ENCODE measurements at regions not wholly inside any gene's neighbourhood (a gene's known extent, or its start where the extent isn't known, plus 50 kb on each side); places are given as distances from the start of the nearest gene placed in this dataset.

GRCh38 chr5:3715062-3715461 is 119.4 kb downstream of the IRX1 start:
- intact Hi-C loops (cut with micrococcal nuclease) = no loop called here
- no peaks in the 10 kb centered on the region for H3K27me3 Mint-ChIP-seq
- H3K9me3 Mint-ChIP-seq = peaks cover 2% of the 10 kb centered on the region
- TF ChIP-seq, protein P1, sequence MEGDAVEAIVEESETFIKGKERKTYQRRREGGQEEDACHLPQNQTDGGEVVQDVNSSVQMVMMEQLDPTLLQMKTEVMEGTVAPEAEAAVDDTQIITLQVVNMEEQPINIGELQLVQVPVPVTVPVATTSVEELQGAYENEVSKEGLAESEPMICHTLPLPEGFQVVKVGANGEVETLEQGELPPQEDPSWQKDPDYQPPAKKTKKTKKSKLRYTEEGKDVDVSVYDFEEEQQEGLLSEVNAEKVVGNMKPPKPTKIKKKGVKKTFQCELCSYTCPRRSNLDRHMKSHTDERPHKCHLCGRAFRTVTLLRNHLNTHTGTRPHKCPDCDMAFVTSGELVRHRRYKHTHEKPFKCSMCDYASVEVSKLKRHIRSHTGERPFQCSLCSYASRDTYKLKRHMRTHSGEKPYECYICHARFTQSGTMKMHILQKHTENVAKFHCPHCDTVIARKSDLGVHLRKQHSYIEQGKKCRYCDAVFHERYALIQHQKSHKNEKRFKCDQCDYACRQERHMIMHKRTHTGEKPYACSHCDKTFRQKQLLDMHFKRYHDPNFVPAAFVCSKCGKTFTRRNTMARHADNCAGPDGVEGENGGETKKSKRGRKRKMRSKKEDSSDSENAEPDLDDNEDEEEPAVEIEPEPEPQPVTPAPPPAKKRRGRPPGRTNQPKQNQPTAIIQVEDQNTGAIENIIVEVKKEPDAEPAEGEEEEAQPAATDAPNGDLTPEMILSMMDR (IDR thresholded peaks at IDR 0.05) = no peak
- H3K4me1 Mint-ChIP-seq (ENCODE audit: low read depth) = no peaks in the 10 kb centered on the region
- no peak for DNase-seq
- no peak for ATAC-seq
- no peak overlapping the region for H3K4me3 Mint-ChIP-seq
- no peaks in the 10 kb centered on the region for H3K36me3 Mint-ChIP-seq (ENCODE audit: low read depth)
- ChIA-PET POLR2A (no interaction called here), CTCF (no interaction called here)
- H3K27ac Mint-ChIP-seq = no peak overlapping the region

GRCh38 chr5:3729631-3730030 is 134.0 kb downstream of the IRX1 start:
- ChIA-PET POLR2A (no interaction called here), CTCF (no interaction called here)
- Mint-ChIP-seq H3K4me3 (no peak overlapping the region), H3K27ac (no peak overlapping the region), H3K9me3 (no peaks in the 10 kb centered on the region), H3K36me3 (ENCODE audit: low read depth) (no peaks in the 10 kb centered on the region), H3K4me1 (ENCODE audit: low read depth) (no peaks in the 10 kb centered on the region), H3K27me3 (peaks cover 2% of the 10 kb centered on the region)
- no peak for ATAC-seq
- intact Hi-C loops (cut with micrococcal nuclease) = no loop called here
- DNase-seq = no peak
- TF ChIP-seq, protein P1 (IDR thresholded peaks at IDR 0.05) = no peak

DNA sequence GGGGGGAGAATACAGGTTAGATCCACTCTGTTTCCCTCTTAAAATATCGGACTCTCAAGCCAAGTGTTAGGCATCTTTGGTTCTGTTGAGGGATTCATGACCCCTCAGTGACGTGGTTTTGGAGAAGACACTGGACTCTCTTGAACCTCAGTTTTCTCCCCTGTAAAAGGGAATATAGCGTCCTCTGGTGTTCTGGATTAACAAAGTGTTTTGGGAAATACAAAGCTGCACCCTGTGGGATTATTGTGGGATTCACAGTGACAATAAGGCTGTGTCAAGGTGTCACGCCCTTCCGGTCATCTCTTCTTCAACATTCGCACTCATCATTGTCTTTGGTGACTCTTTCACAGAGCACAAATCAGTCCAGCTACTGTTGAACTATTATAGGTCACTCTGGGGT is 139.0 kb downstream of the IRX1 start:
- ATAC-seq = no peak
- no peak for DNase-seq
- Mint-ChIP-seq H3K4me1 (ENCODE audit: low read depth) (no peaks in the 10 kb centered on the region), H3K27me3 (no peaks in the 10 kb centered on the region), H3K9me3 (no peaks in the 10 kb centered on the region), H3K36me3 (ENCODE audit: low read depth) (no peaks in the 10 kb centered on the region), H3K27ac (no peak overlapping the region), H3K4me3 (no peak overlapping the region)
- CTCF ChIA-PET = no interaction called here
- TF ChIP-seq, protein P1 (IDR thresholded peaks at IDR 0.05) = no peak
- POLR2A ChIA-PET = no interaction called here
- intact Hi-C loops (cut with micrococcal nuclease) = no loop called here

- TF ChIP-seq, protein P1 (IDR thresholded peaks at IDR 0.05) = no peak
- CTCF ChIA-PET = no interaction called here
- H3K27ac Mint-ChIP-seq = no peak overlapping the region
- POLR2A ChIA-PET = no interaction called here
- no peak for ATAC-seq
- no peak for DNase-seq
- H3K4me3 Mint-ChIP-seq = no peak overlapping the region
- H3K27me3 Mint-ChIP-seq = no peaks in the 10 kb centered on the region
- H3K9me3 Mint-ChIP-seq = no peaks in the 10 kb centered on the region
- H3K36me3 Mint-ChIP-seq (ENCODE audit: low read depth) = no peaks in the 10 kb centered on the region
- intact Hi-C loops (cut with micrococcal nuclease) = no loop called here
- no peaks in the 10 kb centered on the region for H3K4me1 Mint-ChIP-seq (ENCODE audit: low read depth)
These were observed 140.8 kb downstream of the IRX1 start for GRCh38 chr5:3736466-3736865.

DNA sequence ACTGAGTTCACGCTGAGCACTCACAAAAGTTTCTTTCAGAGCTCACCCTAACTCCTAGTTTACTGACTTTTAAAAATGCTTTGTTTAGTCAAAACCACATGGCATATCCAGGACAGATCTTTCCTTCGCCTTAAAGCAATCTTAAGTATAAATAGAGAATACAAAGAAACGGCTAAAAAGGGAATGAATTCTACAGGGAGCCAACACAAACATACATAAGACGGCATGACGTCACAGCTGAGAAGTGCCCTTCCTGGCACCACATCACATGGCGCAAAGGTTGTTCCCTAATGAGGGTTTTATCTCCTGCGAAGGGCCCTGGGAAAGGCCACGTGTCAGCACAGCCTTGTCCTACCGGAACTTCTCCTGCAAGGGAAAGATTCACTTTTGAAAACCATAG is 141.3 kb downstream of the IRX1 start:
- H3K36me3 Mint-ChIP-seq (ENCODE audit: low read depth) = no peaks in the 10 kb centered on the region
- CTCF ChIA-PET = no interaction called here
- H3K4me1 Mint-ChIP-seq (ENCODE audit: low read depth) = no peaks in the 10 kb centered on the region
- H3K27me3 Mint-ChIP-seq = no peaks in the 10 kb centered on the region
- POLR2A ChIA-PET = no interaction called here
- ATAC-seq (no peak), DNase-seq (no peak)
- H3K27ac Mint-ChIP-seq = no peak overlapping the region
- H3K4me3 Mint-ChIP-seq = no peak overlapping the region
- TF ChIP-seq, protein P1 (IDR thresholded peaks at IDR 0.05) = no peak
- H3K9me3 Mint-ChIP-seq = no peaks in the 10 kb centered on the region
- intact Hi-C loops (cut with micrococcal nuclease) = no loop called here
